ENCODE measurements at regions not wholly inside any gene's neighbourhood (a gene's known extent, or its start where the extent isn't known, plus 50 kb on each side); places are given as distances from the start of the nearest gene placed in this dataset.
A peak's percentile ranks its signal among the peaks of the same experiment; 100 is the strongest.
"Not testable (repeated sequence)": the region's sequence is repeated elsewhere in the genome, so short reads cannot be mapped to it uniquely, and the experiment has no call there.

- DNase-seq = no peak
Measured at GRCh38 chr12:115380546-115381120, 696.7 kb upstream of the TBX3 start.

GRCh38 chr12:115378291-115378690 is 694.3 kb upstream of the TBX3 start:
- DNase-seq = no peak

- no peak for DNase-seq
Measured at GRCh38 chr12:115377779-115378178, 693.8 kb upstream of the TBX3 start.

- DNase-seq = no peak
Measured at GRCh38 chr12:115377230-115377629, 693.3 kb upstream of the TBX3 start.

- DNase-seq = no peak
Measured at GRCh38 chr12:115375186-115375991, 691.4 kb upstream of the TBX3 start.

- no peak for DNase-seq
Measured at GRCh38 chr12:115374480-115375185, 690.7 kb upstream of the TBX3 start.

- DNase-seq = no peak
Measured at GRCh38 chr12:115371711-115372110, 687.7 kb upstream of the TBX3 start.

- no peak for DNase-seq
Measured at GRCh38 chr12:115370650-115371049, 686.7 kb upstream of the TBX3 start.

GRCh38 chr12:115370207-115370606 is 686.2 kb upstream of the TBX3 start:
- DNase-seq = no peak

- not testable (repeated sequence) for DNase-seq
Measured at GRCh38 chr12:115366277-115366676, 682.3 kb upstream of the TBX3 start.

GRCh38 chr12:115365765-115366164 is 681.8 kb upstream of the TBX3 start:
- not testable (repeated sequence) for DNase-seq

- DNase-seq = no peak
Measured at GRCh38 chr12:115364921-115365320, 680.9 kb upstream of the TBX3 start.

GRCh38 chr12:115362339-115362976 is 678.5 kb upstream of the TBX3 start:
- no peak for DNase-seq

- DNase-seq = no peak
Measured at GRCh38 chr12:115357681-115358080, 673.7 kb upstream of the TBX3 start.

- no peak for DNase-seq
Measured at GRCh38 chr12:115355301-115355700, 671.3 kb upstream of the TBX3 start.

- DNase-seq = no peak
Measured at GRCh38 chr12:115354007-115354890, 670.3 kb upstream of the TBX3 start.

GRCh38 chr12:115353467-115353866 is 669.5 kb upstream of the TBX3 start:
- DNase-seq = no peak

GRCh38 chr12:115351514-115352077 is 667.6 kb upstream of the TBX3 start:
- no peak for DNase-seq

GRCh38 chr12:115349711-115350110 is 665.7 kb upstream of the TBX3 start:
- DNase-seq = no peak

- DNase-seq = no peak
Measured at GRCh38 chr12:115348301-115348700, 664.3 kb upstream of the TBX3 start.

- DNase-seq = peak; percentile 33
Measured at GRCh38 chr12:115343601-115344000, 659.6 kb upstream of the TBX3 start.

- DNase-seq = no peak
Measured at GRCh38 chr12:115343008-115343407, 659.0 kb upstream of the TBX3 start.

All from NCI-H2029 (cell line).